ENCODE measurements at regions not wholly inside any gene's neighbourhood (a gene's known extent, or its start where the extent isn't known, plus 50 kb on each side); places are given as distances from the start of the nearest gene placed in this dataset.

GRCh38 chr6:145548933-145549648 is 186.2 kb downstream of the EPM2A start:
- TF ChIP-seq POLR2AphosphoS5 (IDR thresholded peaks at IDR 0.05; ENCODE audit: insufficient read depth in 1 of 2, low read depth in 1 of 2): no peak
- no peak for TF ChIP-seq CTCF (IDR thresholded peaks at IDR 0.05)

Measured in vagina (tissue), 2 donors.